GM12878 (cell line): ENCODE measurements at regions not wholly inside any gene's neighbourhood (a gene's known extent, or its start where the extent isn't known, plus 50 kb on each side); places are given as distances from the start of the nearest gene placed in this dataset.

Experiments used
- ATF2 ChIP-seq: IDR thresholded peaks from 2 replicates; pipeline ENCODE4 v1.6.1; 2012; ENCODE audit warnings: low read length, inconsistent platforms
- CEBPB ChIP-seq, 2 experiments: fragments of 150-350 bp in 1 of 2; IDR thresholded peaks; 2 replicates each; pipeline ENCODE4 v1.6.1; 2012 to 2014; ENCODE audit warnings: low read depth in 2 of 2, low read length in 2 of 2, borderline replicate concordance in 1 of 2, inconsistent platforms in 1 of 2
- CHD2 ChIP-seq: IDR thresholded peaks from 2 replicates; pipeline ENCODE4 v1.6.1; 2011; ENCODE audit warnings: low read depth, low read length, improper control_type of control experiment, borderline replicate concordance
- CTCF ChIP-seq, 3 experiments: IDR thresholded peaks in 2 of 3; conservative IDR thresholded peaks in 1 of 3; 2 replicates each; pipeline ENCODE4 v1.5.1; 2011; ENCODE audit warnings: low read depth in 3 of 3, low read length in 3 of 3, mild to moderate bottlenecking in 3 of 3, control low read depth in 2 of 3, moderate library complexity in 2 of 3, inconsistent platforms in 1 of 3, mixed read lengths in 1 of 3; ENCODE audit not compliant: control insufficient read depth in 2 of 3, insufficient read depth in 1 of 3; ENCODE audit errors: extremely low read depth in 1 of 3
- POLR2AphosphoS5 ChIP-seq: IDR thresholded peaks from 2 replicates; pipeline ENCODE4 v1.6.1; 2011; ENCODE audit warnings: mild to moderate bottlenecking, low read length, inconsistent platforms
- ZNF274 ChIP-seq: IDR thresholded peaks from one replicate; pipeline ENCODE4 v1.8.0; 2011; ENCODE audit not compliant: insufficient read length, insufficient read depth

- TF ChIP-seq POLR2AphosphoS5 = no peak
- no peak for TF ChIP-seq CTCF (IDR thresholded peaks at IDR 0.05 in 2 of 3, conservative IDR thresholded peaks at IDR 0.05 in 1 of 3; ENCODE audit: control insufficient read depth in 2 of 3, extremely low read depth in 1 of 3, insufficient read depth in 1 of 3, low read depth in 3 of 3, low read length in 3 of 3)
- no peak for TF ChIP-seq ZNF274
- TF ChIP-seq ATF2 = no peak
- TF ChIP-seq CHD2 = no peak
- TF ChIP-seq CEBPB (IDR thresholded peaks at IDR 0.05; ENCODE audit: borderline replicate concordance in 1 of 2, low read depth in 2 of 2, low read length in 2 of 2) = no peak
Measured at GRCh38 chr9:103377667-103378066, 382.5 kb downstream of the CYLC2 start.
